IMR-90 (cell line): ENCODE measurements at regions not wholly inside any gene's neighbourhood (a gene's known extent, or its start where the extent isn't known, plus 50 kb on each side); places are given as distances from the start of the nearest gene placed in this dataset.

Experiments used
- BHLHE40 ChIP-seq: fragments of 150-350 bp; IDR thresholded peaks from 2 replicates; pipeline ENCODE4 v1.6.1; 2016; ENCODE audit warnings: mild to moderate bottlenecking, low read depth, low read length
- CEBPB ChIP-seq: IDR thresholded peaks from 2 replicates; pipeline ENCODE4 v1.6.1; 2012; ENCODE audit warnings: low read depth, low read length, improper control_type of control experiment
- CHD1 ChIP-seq: IDR thresholded peaks from 2 replicates; pipeline ENCODE4 v1.6.1; 2012; ENCODE audit warnings: low read depth, low read length, improper control_type of control experiment
- FOS ChIP-seq: fragments of 150-350 bp; IDR thresholded peaks from 2 replicates; pipeline ENCODE4 v1.6.1; 2016; ENCODE audit warnings: low read depth, low read length
- MAFK ChIP-seq: IDR thresholded peaks from 2 replicates; pipeline ENCODE4 v1.6.1; 2012; ENCODE audit warnings: low read depth, low read length, improper control_type of control experiment
- MAZ ChIP-seq: IDR thresholded peaks from 2 replicates; pipeline ENCODE4 v1.6.1; 2012; ENCODE audit warnings: low read depth, mild to moderate bottlenecking, low read length, improper control_type of control experiment, moderate library complexity, borderline replicate concordance
- MXI1 ChIP-seq: IDR thresholded peaks from 2 replicates; pipeline ENCODE4 v1.6.1; 2012; ENCODE audit warnings: low read depth, mild to moderate bottlenecking, low read length, moderate library complexity, borderline replicate concordance
- POLR2A ChIP-seq: IDR thresholded peaks from 2 replicates; pipeline ENCODE4 v1.6.1; 2012; ENCODE audit warnings: mild to moderate bottlenecking, low read depth, low read length
- RAD21 ChIP-seq: IDR thresholded peaks from 2 replicates; pipeline ENCODE4 v1.6.1; 2012; ENCODE audit warnings: low read length, improper control_type of control experiment
- SMC3 ChIP-seq: fragments of 150-350 bp; IDR thresholded peaks from 2 replicates; pipeline ENCODE4 v1.6.1; 2016; ENCODE audit warnings: low read depth, mild to moderate bottlenecking, antibody characterized with exemption, low read length, moderate library complexity
- TF ChIP-seq, protein P1 (sequence below): conservative IDR thresholded peaks from 2 replicates; pipeline ENCODE4 v1.5.1; 2012; ENCODE audit warnings: mild to moderate bottlenecking, low read depth, low read length, improper control_type of control experiment
- TF ChIP-seq, protein P2 (sequence below): fragments of 150-350 bp; IDR thresholded peaks from 2 replicates; pipeline ENCODE4 v1.6.1; 2016; ENCODE audit warnings: low read depth, mild to moderate bottlenecking, low read length, moderate library complexity, borderline replicate concordance

DNA sequence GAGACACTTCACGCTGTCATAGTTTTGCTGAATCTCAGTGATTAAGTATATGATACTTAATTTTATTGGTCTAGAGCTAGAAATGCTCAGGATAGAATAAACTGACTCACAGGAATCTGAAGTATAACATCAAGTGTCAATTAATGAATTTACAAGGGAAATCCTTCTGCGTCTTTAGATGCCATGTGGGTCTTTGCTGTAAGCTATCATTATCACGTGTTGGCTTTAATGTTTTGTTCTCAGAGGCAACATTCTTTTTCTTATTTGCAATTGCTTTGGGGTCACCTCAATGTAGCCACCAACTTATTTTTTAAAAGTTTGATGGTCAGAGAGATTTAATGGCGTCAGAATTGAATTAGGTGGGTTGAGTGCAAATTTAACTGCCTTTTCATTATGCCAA, 680.1 kb upstream of the PTBP2 start:
- TF ChIP-seq SMC3 (no peak), CEBPB (no peak), MXI1 (no peak), POLR2A (no peak), BHLHE40 (no peak), MAZ (no peak), MAFK (no peak), FOS (no peak), RAD21 (no peak), CHD1 (no peak)
- TF ChIP-seq, protein P1, sequence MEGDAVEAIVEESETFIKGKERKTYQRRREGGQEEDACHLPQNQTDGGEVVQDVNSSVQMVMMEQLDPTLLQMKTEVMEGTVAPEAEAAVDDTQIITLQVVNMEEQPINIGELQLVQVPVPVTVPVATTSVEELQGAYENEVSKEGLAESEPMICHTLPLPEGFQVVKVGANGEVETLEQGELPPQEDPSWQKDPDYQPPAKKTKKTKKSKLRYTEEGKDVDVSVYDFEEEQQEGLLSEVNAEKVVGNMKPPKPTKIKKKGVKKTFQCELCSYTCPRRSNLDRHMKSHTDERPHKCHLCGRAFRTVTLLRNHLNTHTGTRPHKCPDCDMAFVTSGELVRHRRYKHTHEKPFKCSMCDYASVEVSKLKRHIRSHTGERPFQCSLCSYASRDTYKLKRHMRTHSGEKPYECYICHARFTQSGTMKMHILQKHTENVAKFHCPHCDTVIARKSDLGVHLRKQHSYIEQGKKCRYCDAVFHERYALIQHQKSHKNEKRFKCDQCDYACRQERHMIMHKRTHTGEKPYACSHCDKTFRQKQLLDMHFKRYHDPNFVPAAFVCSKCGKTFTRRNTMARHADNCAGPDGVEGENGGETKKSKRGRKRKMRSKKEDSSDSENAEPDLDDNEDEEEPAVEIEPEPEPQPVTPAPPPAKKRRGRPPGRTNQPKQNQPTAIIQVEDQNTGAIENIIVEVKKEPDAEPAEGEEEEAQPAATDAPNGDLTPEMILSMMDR, result no peak
- TF ChIP-seq, protein P2, sequence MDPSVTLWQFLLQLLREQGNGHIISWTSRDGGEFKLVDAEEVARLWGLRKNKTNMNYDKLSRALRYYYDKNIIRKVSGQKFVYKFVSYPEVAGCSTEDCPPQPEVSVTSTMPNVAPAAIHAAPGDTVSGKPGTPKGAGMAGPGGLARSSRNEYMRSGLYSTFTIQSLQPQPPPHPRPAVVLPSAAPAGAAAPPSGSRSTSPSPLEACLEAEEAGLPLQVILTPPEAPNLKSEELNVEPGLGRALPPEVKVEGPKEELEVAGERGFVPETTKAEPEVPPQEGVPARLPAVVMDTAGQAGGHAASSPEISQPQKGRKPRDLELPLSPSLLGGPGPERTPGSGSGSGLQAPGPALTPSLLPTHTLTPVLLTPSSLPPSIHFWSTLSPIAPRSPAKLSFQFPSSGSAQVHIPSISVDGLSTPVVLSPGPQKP, result no peak
